DND-41 (cell line): ENCODE measurements at regions not wholly inside any gene's neighbourhood (a gene's known extent, or its start where the extent isn't known, plus 50 kb on each side); places are given as distances from the start of the nearest gene placed in this dataset.

Experiments used
- ATAC-seq: fragments of 200-7000 bp; cut with Tn5 transposase; 3 replicates; pipeline ENCODE4 v1.9.1; 2021; ENCODE audit warnings: low read depth; ENCODE audit not compliant: insufficient read depth
- DNase-seq: peaks from one replicate; pipeline ENCODE4 v3.0.0-alpha.2; 2020
- H2AFZ ChIP-seq: 2 replicates; pipeline ENCODE4 v1.6.0; 2012; ENCODE audit warnings: low read depth, low read length
- H3K27ac ChIP-seq: 2 replicates; pipeline ENCODE4 v1.5.1; 2012; ENCODE audit warnings: low read length, inconsistent platforms
- H3K27me3 ChIP-seq: fragments of 200-600 bp; sonication (generic); 2 replicates; pipeline ENCODE4 v1.6.0; 2012; ENCODE audit warnings: low read length, mild to moderate bottlenecking, inconsistent platforms; ENCODE audit not compliant: insufficient read depth, poor library complexity
- H3K36me3 ChIP-seq: 2 replicates; pipeline ENCODE4 v1.5.1; 2012; ENCODE audit warnings: low read length, inconsistent platforms; ENCODE audit not compliant: insufficient read depth
- H3K4me1 ChIP-seq: 2 replicates; pipeline ENCODE4 v1.5.1; 2012; ENCODE audit warnings: mild to moderate bottlenecking, low read length; ENCODE audit not compliant: insufficient read depth
- H3K4me2 ChIP-seq: 2 replicates; pipeline ENCODE4 v1.6.0; 2012; ENCODE audit warnings: mild to moderate bottlenecking, moderate library complexity, low read length, inconsistent platforms; ENCODE audit not compliant: insufficient read depth
- H3K4me3 ChIP-seq, 2 experiments: fragments of 200-600 bp in 1 of 2; shearing (Covaris generic) in 1 of 2; 2 replicates each; pipeline ENCODE4 v1.5.1; 2012 to 2016; ENCODE audit warnings: inconsistent platforms in 2 of 2, low read length in 2 of 2, mild to moderate bottlenecking in 2 of 2, low read depth in 1 of 2, moderate library complexity in 1 of 2
- H3K79me2 ChIP-seq: 2 replicates; pipeline ENCODE4 v1.6.0; 2012; ENCODE audit warnings: low read length, inconsistent platforms; ENCODE audit not compliant: insufficient read depth
- H3K9ac ChIP-seq: 2 replicates; pipeline ENCODE4 v1.6.0; 2012; ENCODE audit warnings: low read depth, mild to moderate bottlenecking, inconsistent platforms, low read length, moderate library complexity
- H3K9me3 ChIP-seq: 2 replicates; pipeline ENCODE4 v1.5.1; 2012; ENCODE audit warnings: low read length, moderate library complexity, mild to moderate bottlenecking, inconsistent platforms; ENCODE audit not compliant: insufficient read depth, severe bottlenecking
- H4K20me1 ChIP-seq: 2 replicates; pipeline ENCODE4 v1.6.0; 2012; ENCODE audit warnings: low read length; ENCODE audit not compliant: insufficient read depth
- CTCF ChIP-seq: IDR thresholded peaks from 2 replicates; pipeline ENCODE4 v1.5.1; 2012; ENCODE audit warnings: borderline replicate concordance, low read length, moderate library complexity, mild to moderate bottlenecking; ENCODE audit not compliant: poor library complexity, severe bottlenecking; ENCODE audit errors: extremely low read depth
- EZH2 ChIP-seq: IDR thresholded peaks from 3 replicates; pipeline ENCODE4 v1.6.1; 2012; ENCODE audit warnings: borderline replicate concordance, low read depth, mild to moderate bottlenecking, moderate library complexity, low read length, inconsistent platforms; ENCODE audit not compliant: severe bottlenecking

- Histone ChIP-seq H2AFZ (no peak overlapping the region), H3K4me1 (no peaks in the 10 kb centered on the region), H3K36me3 (no peaks in the 10 kb centered on the region), H3K4me2 (no peak overlapping the region), H3K27me3 (no peaks in the 10 kb centered on the region), H3K9ac (no peak overlapping the region), H3K27ac (no peak overlapping the region), H4K20me1 (no peaks in the 10 kb centered on the region), H3K9me3 (no peaks in the 10 kb centered on the region), H3K79me2 (no peaks in the 10 kb centered on the region), H3K4me3 (no peak overlapping the region)
- TF ChIP-seq CTCF (no peak), EZH2 (no peak)
- ATAC-seq (no peak), DNase-seq (no peak)
These were observed 166.2 kb upstream of the FAM3C start for GRCh38 chr7:121562259-121562658.

GRCh38 chr7:121561717-121562116, 165.6 kb upstream of the FAM3C start:
- no peak for TF ChIP-seq CTCF
- no peak for TF ChIP-seq EZH2
- ATAC-seq (no peak), DNase-seq (no peak)
- H4K20me1 ChIP-seq, result no peaks in the 10 kb centered on the region
- H3K27ac ChIP-seq, result no peak overlapping the region
- H3K36me3 ChIP-seq, result no peaks in the 10 kb centered on the region
- no peak overlapping the region for H3K9ac ChIP-seq
- no peaks in the 10 kb centered on the region for H3K9me3 ChIP-seq
- H2AFZ ChIP-seq, result no peak overlapping the region
- no peak overlapping the region for H3K4me2 ChIP-seq
- no peaks in the 10 kb centered on the region for H3K79me2 ChIP-seq
- no peaks in the 10 kb centered on the region for H3K27me3 ChIP-seq
- H3K4me3 ChIP-seq, result no peak overlapping the region
- no peaks in the 10 kb centered on the region for H3K4me1 ChIP-seq

GRCh38 chr7:121560267-121560990, 164.3 kb upstream of the FAM3C start:
- no peak overlapping the region for H3K9ac ChIP-seq
- no peaks in the 10 kb centered on the region for H4K20me1 ChIP-seq
- no peaks in the 10 kb centered on the region for H3K9me3 ChIP-seq
- no peak overlapping the region for H3K27ac ChIP-seq
- TF ChIP-seq EZH2 (no peak), CTCF (no peak)
- H3K79me2 ChIP-seq, result no peaks in the 10 kb centered on the region
- no peaks in the 10 kb centered on the region for H3K36me3 ChIP-seq
- ATAC-seq, result no peak
- no peak overlapping the region for H2AFZ ChIP-seq
- no peaks in the 10 kb centered on the region for H3K27me3 ChIP-seq
- DNase-seq, result no peak
- no peak overlapping the region for H3K4me2 ChIP-seq
- no peaks in the 10 kb centered on the region for H3K4me1 ChIP-seq
- no peak overlapping the region for H3K4me3 ChIP-seq
